ENCODE measurements at regions not wholly inside any gene's neighbourhood (a gene's known extent, or its start where the extent isn't known, plus 50 kb on each side); places are given as distances from the start of the nearest gene placed in this dataset.

GRCh38 chr13:64369121-64369520 lies 2861.0 kb downstream of the PCDH9 start:
- H3K27me3 Mint-ChIP-seq (ENCODE audit: insufficient read depth) = no peaks in the 10 kb centered on the region
- peaks cover 33% of the 10 kb centered on the region for H3K9me3 Mint-ChIP-seq
- no peak overlapping the region for H3K27ac Mint-ChIP-seq
- intact Hi-C loops (cut with micrococcal nuclease) = no loop called here
- no peak for DNase-seq (ENCODE audit: low spot score)
- no peaks in the 10 kb centered on the region for H3K4me1 Mint-ChIP-seq (ENCODE audit: low read depth)
- H3K4me3 Mint-ChIP-seq = no peak overlapping the region
- H3K36me3 Mint-ChIP-seq (ENCODE audit: low read depth) = no peaks in the 10 kb centered on the region

DNA sequence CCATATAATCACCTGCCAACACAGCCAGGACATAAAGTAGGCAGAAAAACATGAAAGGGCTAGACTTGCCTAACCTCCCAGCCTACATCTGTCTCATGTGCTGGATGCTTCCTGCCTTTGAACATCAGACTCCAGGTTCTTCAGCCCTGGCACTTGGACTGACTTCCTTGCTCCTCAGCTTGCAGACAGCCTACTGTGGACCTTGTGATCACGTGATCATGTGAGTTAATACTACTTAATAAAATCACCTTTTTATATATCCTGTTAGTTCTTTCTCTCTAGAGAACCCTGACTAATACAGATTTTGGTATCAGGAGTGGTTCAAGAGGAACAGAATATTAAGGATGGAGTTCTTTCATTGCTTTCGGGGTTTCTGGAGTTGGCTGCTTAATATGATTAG lies 2867.6 kb downstream of the PCDH9 start:
- H3K4me3 Mint-ChIP-seq = no peak overlapping the region
- no peaks in the 10 kb centered on the region for H3K4me1 Mint-ChIP-seq (ENCODE audit: low read depth)
- no peaks in the 10 kb centered on the region for H3K27me3 Mint-ChIP-seq (ENCODE audit: insufficient read depth)
- H3K9me3 Mint-ChIP-seq = peaks cover 12% of the 10 kb centered on the region
- no peaks in the 10 kb centered on the region for H3K36me3 Mint-ChIP-seq (ENCODE audit: low read depth)
- no peak overlapping the region for H3K27ac Mint-ChIP-seq
- intact Hi-C loops (cut with micrococcal nuclease) = no loop called here
- DNase-seq (ENCODE audit: low spot score) = no peak

DNA sequence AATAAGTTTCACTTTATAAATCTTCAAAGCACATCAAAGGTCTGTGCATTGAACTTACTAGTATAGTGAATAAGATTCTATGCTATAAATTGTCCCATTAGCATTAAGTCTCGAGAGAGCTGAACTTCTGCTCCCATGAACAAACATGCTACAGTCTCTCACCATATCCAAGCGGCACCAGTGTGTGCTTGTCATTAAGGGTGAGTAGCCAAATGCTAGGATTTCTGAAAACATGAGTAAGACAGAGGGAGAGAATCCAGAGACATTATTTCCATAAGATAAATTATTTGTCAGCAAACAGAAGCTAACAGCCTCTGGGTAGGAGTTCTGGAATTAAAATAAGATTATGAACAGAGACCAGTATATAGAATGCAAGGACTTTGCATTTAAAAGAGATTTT lies 2882.5 kb downstream of the PCDH9 start:
- DNase-seq (ENCODE audit: low spot score) = no peak
- Mint-ChIP-seq H3K4me1 (ENCODE audit: low read depth) (no peaks in the 10 kb centered on the region), H3K36me3 (ENCODE audit: low read depth) (no peaks in the 10 kb centered on the region), H3K4me3 (no peak overlapping the region), H3K27ac (no peak overlapping the region), H3K27me3 (ENCODE audit: insufficient read depth) (no peaks in the 10 kb centered on the region), H3K9me3 (peaks cover 27% of the 10 kb centered on the region)
- intact Hi-C loops (cut with micrococcal nuclease) = no loop called here

GRCh38 chr13:64339373-64340063 lies 2890.6 kb downstream of the PCDH9 start:
- H3K36me3 Mint-ChIP-seq (ENCODE audit: low read depth) = no peaks in the 10 kb centered on the region
- H3K9me3 Mint-ChIP-seq = peaks cover 19% of the 10 kb centered on the region
- intact Hi-C loops (cut with micrococcal nuclease) = no loop called here
- no peaks in the 10 kb centered on the region for H3K27me3 Mint-ChIP-seq (ENCODE audit: insufficient read depth)
- DNase-seq (ENCODE audit: low spot score) = no peak
- no peak overlapping the region for H3K27ac Mint-ChIP-seq
- H3K4me3 Mint-ChIP-seq = no peak overlapping the region
- no peaks in the 10 kb centered on the region for H3K4me1 Mint-ChIP-seq (ENCODE audit: low read depth)

- Mint-ChIP-seq H3K4me3 (no peak overlapping the region), H3K9me3 (peaks cover 19% of the 10 kb centered on the region), H3K36me3 (ENCODE audit: low read depth) (no peaks in the 10 kb centered on the region), H3K4me1 (ENCODE audit: low read depth) (no peaks in the 10 kb centered on the region), H3K27ac (no peak overlapping the region), H3K27me3 (ENCODE audit: insufficient read depth) (no peaks in the 10 kb centered on the region)
- intact Hi-C loops (cut with micrococcal nuclease) = no loop called here
- no peak for DNase-seq (ENCODE audit: low spot score)
Observed at GRCh38 chr13:64338671-64339070, 2891.5 kb downstream of the PCDH9 start.

DNA sequence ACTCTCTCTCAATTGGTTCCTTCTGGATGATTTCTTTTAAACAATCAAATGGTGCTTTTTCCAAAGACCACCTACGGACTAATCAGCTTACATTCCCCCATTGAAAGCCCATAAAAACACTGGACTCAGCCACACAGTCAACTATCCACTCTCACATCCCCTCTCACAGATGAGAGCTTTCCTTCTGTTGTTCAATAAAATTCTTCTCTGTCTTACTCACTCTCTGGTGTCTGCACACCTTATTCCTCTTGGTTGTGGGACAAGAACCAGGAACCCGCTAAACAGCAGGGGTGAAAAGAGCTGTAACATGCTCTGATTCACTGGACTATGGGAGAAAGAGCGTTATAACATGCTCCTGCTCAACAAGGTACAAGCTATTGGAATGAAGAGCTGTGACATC lies 2896.2 kb downstream of the PCDH9 start:
- no peaks in the 10 kb centered on the region for H3K4me1 Mint-ChIP-seq (ENCODE audit: low read depth)
- H3K36me3 Mint-ChIP-seq (ENCODE audit: low read depth) = no peaks in the 10 kb centered on the region
- H3K9me3 Mint-ChIP-seq = peaks cover 9% of the 10 kb centered on the region
- DNase-seq (ENCODE audit: low spot score) = no peak
- no peak overlapping the region for H3K27ac Mint-ChIP-seq
- intact Hi-C loops (cut with micrococcal nuclease) = no loop called here
- no peak overlapping the region for H3K4me3 Mint-ChIP-seq
- no peaks in the 10 kb centered on the region for H3K27me3 Mint-ChIP-seq (ENCODE audit: insufficient read depth)

DNA sequence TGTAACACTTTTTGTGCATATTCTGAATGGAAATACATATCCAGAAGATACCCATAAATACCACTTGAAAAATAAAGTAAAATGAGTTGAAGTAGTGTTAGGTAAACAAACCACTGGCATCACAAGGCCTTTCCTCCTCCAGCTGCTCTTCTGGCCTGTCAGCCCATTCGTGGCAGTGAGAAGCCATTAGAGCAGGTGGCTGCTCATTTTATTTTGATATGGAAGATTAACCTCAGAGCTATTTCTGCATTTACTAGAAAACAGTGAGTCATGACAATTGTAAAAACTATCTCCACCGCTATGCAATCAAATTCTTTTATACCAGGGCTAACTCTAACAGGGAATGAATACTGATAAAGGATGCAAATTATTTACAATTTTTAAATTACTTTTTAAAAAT lies 2898.1 kb downstream of the PCDH9 start:
- DNase-seq (ENCODE audit: low spot score) = no peak
- no peaks in the 10 kb centered on the region for H3K27me3 Mint-ChIP-seq (ENCODE audit: insufficient read depth)
- intact Hi-C loops (cut with micrococcal nuclease) = no loop called here
- peaks cover 17% of the 10 kb centered on the region for H3K9me3 Mint-ChIP-seq
- no peaks in the 10 kb centered on the region for H3K36me3 Mint-ChIP-seq (ENCODE audit: low read depth)
- H3K4me1 Mint-ChIP-seq (ENCODE audit: low read depth) = no peaks in the 10 kb centered on the region
- H3K4me3 Mint-ChIP-seq = no peak overlapping the region
- H3K27ac Mint-ChIP-seq = no peak overlapping the region

DNA sequence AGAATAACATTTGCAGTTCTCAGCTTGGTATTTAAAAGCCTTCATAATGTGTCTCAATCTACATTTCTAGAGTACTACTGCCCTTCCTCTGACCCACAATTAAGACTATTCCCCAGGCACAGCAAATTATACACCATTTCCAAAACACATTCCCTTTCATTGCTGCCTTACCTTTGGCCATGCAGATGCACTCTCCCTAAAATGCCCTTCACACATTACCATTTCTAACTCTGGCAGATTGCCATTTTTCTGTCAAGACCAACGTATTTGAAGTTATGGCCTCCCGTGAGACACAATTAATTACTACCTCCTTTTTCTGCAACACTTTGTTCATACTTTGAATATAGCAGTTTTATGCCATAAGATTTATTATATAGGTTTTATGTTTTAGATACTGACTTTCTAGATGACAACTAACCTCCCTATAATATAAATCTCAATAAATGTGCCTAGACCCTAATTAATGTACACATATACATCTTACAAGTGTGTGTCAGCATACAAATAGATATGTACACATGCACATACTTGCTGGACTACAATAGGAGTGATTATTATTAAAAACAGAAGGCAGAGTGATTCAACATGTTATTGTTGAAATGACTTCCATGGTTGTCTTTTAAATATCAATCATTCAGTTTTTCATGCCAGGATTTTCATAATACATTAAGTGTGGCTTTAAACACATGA lies 2902.5 kb downstream of the PCDH9 start:
- Mint-ChIP-seq H3K9me3 (peaks cover 10% of the 10 kb centered on the region), H3K27me3 (ENCODE audit: insufficient read depth) (no peaks in the 10 kb centered on the region), H3K36me3 (ENCODE audit: low read depth) (no peaks in the 10 kb centered on the region), H3K4me1 (ENCODE audit: low read depth) (no peaks in the 10 kb centered on the region), H3K4me3 (no peak overlapping the region), H3K27ac (no peak overlapping the region)
- intact Hi-C loops (cut with micrococcal nuclease) = no loop called here
- no peak for DNase-seq (ENCODE audit: low spot score)

DNA sequence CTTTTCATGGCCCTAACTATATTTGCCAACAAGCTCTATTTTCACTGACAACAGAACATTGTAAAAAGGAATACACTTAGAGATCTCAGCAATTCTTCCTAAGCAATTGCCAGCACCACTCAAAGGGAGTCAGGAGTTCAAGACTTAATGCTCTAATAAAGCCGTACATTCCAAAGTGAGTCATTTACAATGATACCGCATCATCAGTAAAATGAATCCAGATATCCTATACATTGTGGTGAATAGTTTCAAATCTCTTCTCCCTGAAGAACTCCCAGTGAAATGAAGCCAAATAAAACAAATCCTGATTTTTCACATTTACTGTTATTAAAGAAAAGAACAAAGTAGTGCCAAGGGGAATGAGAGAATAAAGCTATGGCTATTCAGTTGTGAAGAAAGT lies 2898.7 kb upstream of the PCDH20 start:
- intact Hi-C loops (cut with micrococcal nuclease) = no loop called here
- H3K4me1 Mint-ChIP-seq (ENCODE audit: low read depth) = no peaks in the 10 kb centered on the region
- H3K27ac Mint-ChIP-seq = no peak overlapping the region
- H3K36me3 Mint-ChIP-seq (ENCODE audit: low read depth) = no peaks in the 10 kb centered on the region
- no peak for DNase-seq (ENCODE audit: low spot score)
- H3K4me3 Mint-ChIP-seq = no peak overlapping the region
- H3K9me3 Mint-ChIP-seq = peaks cover 10% of the 10 kb centered on the region
- no peaks in the 10 kb centered on the region for H3K27me3 Mint-ChIP-seq (ENCODE audit: insufficient read depth)

DNA sequence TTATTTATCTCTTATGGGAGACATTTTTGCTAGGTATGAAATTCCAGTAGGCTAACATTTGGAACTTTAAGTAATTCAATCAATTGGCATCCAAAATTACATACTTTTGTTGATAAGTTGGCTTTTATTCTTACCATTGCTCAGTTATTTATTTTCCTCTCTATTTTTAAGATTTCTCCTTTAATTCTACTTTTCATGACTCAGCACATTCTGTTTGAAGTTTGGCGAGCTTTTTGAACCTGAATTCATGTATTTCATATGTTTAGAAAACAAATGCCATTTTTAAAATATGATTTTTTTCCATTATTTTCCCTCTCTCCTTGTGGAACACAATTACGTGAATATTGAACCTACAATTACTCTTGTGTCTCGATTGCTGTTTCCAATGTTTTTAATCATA lies 2896.3 kb upstream of the PCDH20 start:
- Mint-ChIP-seq H3K9me3 (peaks cover 18% of the 10 kb centered on the region), H3K36me3 (ENCODE audit: low read depth) (no peaks in the 10 kb centered on the region), H3K27me3 (ENCODE audit: insufficient read depth) (no peaks in the 10 kb centered on the region), H3K4me1 (ENCODE audit: low read depth) (no peaks in the 10 kb centered on the region), H3K4me3 (no peak overlapping the region), H3K27ac (no peak overlapping the region)
- intact Hi-C loops (cut with micrococcal nuclease) = no loop called here
- no peak for DNase-seq (ENCODE audit: low spot score)

GRCh38 chr13:64311112-64311511 lies 2895.5 kb upstream of the PCDH20 start:
- no peak overlapping the region for H3K4me3 Mint-ChIP-seq
- H3K27ac Mint-ChIP-seq = no peak overlapping the region
- DNase-seq (ENCODE audit: low spot score) = no peak
- H3K27me3 Mint-ChIP-seq (ENCODE audit: insufficient read depth) = no peaks in the 10 kb centered on the region
- no peaks in the 10 kb centered on the region for H3K4me1 Mint-ChIP-seq (ENCODE audit: low read depth)
- H3K9me3 Mint-ChIP-seq = peaks cover 10% of the 10 kb centered on the region
- intact Hi-C loops (cut with micrococcal nuclease) = no loop called here
- no peaks in the 10 kb centered on the region for H3K36me3 Mint-ChIP-seq (ENCODE audit: low read depth)

DNA sequence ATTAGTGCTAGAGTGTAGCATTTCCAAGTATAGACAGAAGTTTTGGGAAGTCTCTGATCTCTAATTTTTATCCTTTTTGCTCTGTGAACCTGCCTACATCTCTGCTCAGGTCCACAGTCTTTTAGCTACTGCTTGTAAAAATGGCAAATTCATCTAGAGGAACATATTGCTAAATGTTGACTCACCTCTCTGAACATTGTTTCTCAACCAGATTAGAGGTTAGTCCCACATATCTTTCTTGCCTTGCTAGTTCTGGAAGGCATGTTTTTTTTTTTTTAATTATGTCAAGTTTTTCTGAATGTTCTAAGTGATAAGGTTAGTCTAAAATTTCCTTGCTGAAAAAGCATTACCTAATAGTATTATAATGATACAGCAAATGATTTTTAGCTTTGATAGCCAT lies 2889.6 kb upstream of the PCDH20 start:
- Mint-ChIP-seq H3K27me3 (ENCODE audit: insufficient read depth) (no peaks in the 10 kb centered on the region), H3K9me3 (peaks cover 10% of the 10 kb centered on the region), H3K27ac (no peak overlapping the region), H3K4me1 (ENCODE audit: low read depth) (no peaks in the 10 kb centered on the region), H3K36me3 (ENCODE audit: low read depth) (no peaks in the 10 kb centered on the region), H3K4me3 (no peak overlapping the region)
- no peak for DNase-seq (ENCODE audit: low spot score)
- intact Hi-C loops (cut with micrococcal nuclease) = no loop called here

- Mint-ChIP-seq H3K4me3 (no peak overlapping the region), H3K36me3 (ENCODE audit: low read depth) (no peaks in the 10 kb centered on the region), H3K9me3 (peaks cover 5% of the 10 kb centered on the region), H3K27ac (no peak overlapping the region), H3K27me3 (ENCODE audit: insufficient read depth) (no peaks in the 10 kb centered on the region), H3K4me1 (ENCODE audit: low read depth) (no peaks in the 10 kb centered on the region)
- DNase-seq (ENCODE audit: low spot score) = no peak
- intact Hi-C loops (cut with micrococcal nuclease) = no loop called here
Observed at GRCh38 chr13:64300239-64300638, 2884.6 kb upstream of the PCDH20 start.

GRCh38 chr13:64293923-64294322 lies 2878.3 kb upstream of the PCDH20 start:
- intact Hi-C loops (cut with micrococcal nuclease) = no loop called here
- Mint-ChIP-seq H3K4me1 (ENCODE audit: low read depth) (no peaks in the 10 kb centered on the region), H3K4me3 (no peak overlapping the region), H3K36me3 (ENCODE audit: low read depth) (no peaks in the 10 kb centered on the region), H3K9me3 (peaks cover 32% of the 10 kb centered on the region), H3K27ac (no peak overlapping the region), H3K27me3 (ENCODE audit: insufficient read depth) (no peaks in the 10 kb centered on the region)
- no peak for DNase-seq (ENCODE audit: low spot score)

All from activated T-helper 1 cell treated with anti-CD3 and anti-CD28 coated beads, Interleukin-12 subunit alpha, Interleukin-12 subunit beta, Interleukin-2, Interleukin-4 antibody, amounts not matched to agents 30 ng/mL and 10 ng/mL and 1 ng/mL, durations not matched to agents 14 hours and 24 hours and 36 hours (primary cell).